ENCODE measurements at regions not wholly inside any gene's neighbourhood (a gene's known extent, or its start where the extent isn't known, plus 50 kb on each side); places are given as distances from the start of the nearest gene placed in this dataset.

DNA sequence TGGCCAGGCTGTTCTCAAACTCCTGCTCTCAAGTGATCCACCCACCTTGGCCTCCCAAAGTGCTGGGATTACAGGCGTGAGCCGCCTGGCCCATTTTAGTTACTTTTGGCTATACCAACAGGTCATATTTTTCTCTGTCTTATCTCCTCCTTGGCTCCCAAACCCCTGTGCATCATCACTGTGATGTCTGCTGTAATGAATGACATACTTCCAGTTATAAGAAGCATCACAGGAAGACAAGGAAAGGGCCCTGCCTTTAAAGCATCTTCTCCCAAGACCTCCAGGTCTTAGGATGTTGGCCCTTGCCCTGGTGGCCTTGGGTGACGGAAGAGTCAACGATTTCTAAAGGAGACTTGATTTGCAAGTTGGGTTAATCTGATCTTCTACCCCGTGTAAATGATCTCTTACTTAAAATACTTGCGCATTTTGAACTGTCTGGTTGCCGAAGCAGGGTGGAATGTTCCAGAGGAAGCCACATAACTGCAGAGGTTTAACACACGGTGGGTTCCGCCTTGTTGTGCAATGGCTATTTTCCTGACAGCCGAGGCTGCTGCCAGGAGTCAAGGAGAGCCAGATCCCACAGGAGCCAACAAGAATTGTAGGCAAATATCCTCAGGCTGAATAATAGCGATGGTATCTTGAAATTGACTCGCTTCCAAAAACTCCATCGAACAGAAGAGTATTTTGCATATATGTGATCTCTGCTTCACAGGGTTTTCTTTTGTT lies 55.7 kb upstream of the PLXNC1 start:
- no peak for ATAC-seq
- no peak for DNase-seq (ENCODE audit: low spot score)

DNA sequence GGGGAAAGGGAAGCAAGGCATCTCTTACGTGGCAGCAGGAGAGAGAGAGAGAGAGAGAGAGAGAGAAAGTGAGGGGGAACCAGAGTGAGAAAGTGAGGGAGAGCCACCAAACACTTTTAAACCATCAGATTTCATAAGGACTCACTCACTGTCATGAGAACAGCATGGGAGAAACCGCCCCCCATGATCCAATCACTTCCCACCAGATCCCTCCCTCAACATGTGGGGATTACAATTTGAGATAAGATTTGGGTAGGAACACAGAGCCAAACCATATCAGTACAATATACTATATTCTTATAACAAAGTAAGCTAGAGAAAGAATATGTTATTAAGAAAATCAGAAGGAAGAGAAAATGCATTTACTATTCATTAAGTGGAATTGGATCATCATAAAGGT lies 53.7 kb upstream of the PLXNC1 start:
- ATAC-seq (no peak), DNase-seq (ENCODE audit: low spot score) (no peak)

DNA sequence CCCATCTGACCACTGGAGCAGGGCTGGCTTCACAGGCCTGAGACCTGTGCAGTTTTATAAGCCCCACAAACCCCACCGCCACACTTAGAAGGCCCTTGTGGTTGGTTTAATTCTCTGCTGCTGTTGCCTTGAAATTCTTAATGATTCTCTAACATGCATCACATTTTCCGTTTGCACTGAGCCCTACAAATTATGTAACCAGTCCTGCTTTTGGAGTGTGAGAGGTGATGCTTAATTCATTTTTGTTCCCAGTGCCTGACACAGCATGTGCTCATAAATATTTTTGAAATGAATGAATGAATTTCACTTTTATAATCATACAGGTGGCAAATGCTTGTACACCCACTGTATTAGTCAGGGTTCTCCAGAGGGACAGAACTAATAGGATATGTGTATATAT lies 52.8 kb upstream of the PLXNC1 start:
- DNase-seq (ENCODE audit: low spot score) (no peak), ATAC-seq (no peak)

DNA sequence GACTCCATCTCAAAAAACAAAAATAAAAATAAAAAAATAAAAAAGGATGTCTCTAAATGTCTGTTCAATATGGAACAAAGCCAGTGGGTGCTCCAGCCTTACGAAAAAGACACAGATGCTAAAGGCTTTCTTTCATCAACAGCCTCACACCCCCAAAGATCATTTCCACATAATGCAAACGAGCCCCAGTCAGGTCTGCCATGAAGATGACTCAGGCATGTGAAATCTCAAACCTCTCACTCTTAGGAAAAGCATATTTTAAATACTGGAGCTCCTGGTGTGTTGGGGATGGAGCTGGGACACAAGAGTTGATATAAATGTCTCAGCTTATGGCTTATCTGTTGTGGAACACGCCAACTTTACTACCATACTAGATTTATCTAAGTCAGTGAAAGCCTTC lies 49.9 kb upstream of the PLXNC1 start:
- ATAC-seq (no peak), DNase-seq (ENCODE audit: low spot score) (no peak)

Measured in left lobe of liver (tissue), 2 donors.